ENCODE measurements at regions not wholly inside any gene's neighbourhood (a gene's known extent, or its start where the extent isn't known, plus 50 kb on each side); places are given as distances from the start of the nearest gene placed in this dataset.

DNA sequence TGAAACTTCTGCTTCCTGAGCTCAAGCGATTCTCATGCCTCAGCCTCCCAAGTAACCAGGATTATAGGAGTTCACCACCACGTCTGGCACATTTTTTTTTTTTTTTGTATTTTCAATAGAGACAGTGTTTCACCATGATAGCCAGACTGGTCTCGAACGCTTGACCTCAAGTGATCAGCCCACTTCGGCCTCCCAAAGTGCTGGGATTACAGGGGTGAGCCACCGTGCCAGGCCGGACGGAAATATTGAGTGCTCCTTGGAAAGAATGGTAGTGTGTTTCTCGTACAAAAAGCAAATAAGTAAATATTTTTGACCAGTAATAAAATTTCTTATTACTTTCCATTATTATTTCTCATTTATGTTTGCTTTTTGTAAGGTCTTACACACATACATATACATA is 1307.9 kb upstream of the CDH6 start:
- Histone ChIP-seq H3K27ac (ENCODE audit: low read length) (no peak overlapping the region), H3K36me3 (ENCODE audit: control insufficient read depth, insufficient read depth, low read length) (no peaks in the 10 kb centered on the region), H3K4me3 (ENCODE audit: low read length) (no peak overlapping the region), H3K9me3 (ENCODE audit: control insufficient read depth, insufficient read depth, low read length) (no peaks in the 10 kb centered on the region), H3K27me3 (ENCODE audit: control insufficient read depth, insufficient read depth, low read length) (no peaks in the 10 kb centered on the region), H3K4me1 (ENCODE audit: control insufficient read depth, insufficient read depth, low read length) (no peaks in the 10 kb centered on the region)
- DNase-seq (ENCODE audit: low read depth, low spot score): no peak
- WGBS (ENCODE audit: insufficient coverage, insufficient read length): no CpG with 5 or more reads among the region's 9 CpGs

DNA sequence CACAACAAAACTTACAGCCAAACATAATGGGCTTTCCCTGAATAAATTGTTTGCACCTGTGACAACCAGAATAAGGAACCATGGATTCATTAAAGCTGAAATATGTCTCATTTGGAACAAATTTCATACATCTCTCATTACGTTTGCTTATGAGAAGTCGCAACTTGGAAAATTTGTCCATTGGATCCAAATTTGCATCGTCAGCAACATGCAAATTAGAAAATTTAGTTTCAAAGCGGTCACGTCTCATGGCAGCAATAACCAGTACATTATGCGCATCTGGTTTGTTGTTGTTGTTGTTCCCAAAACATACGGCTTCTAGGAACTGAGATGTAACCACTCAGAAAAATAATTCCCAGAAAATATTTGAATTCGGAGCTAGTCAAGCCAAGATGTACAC is 1311.5 kb upstream of the CDH6 start:
- no peaks in the 10 kb centered on the region for H3K36me3 ChIP-seq (ENCODE audit: control insufficient read depth, insufficient read depth, low read length)
- DNase-seq (ENCODE audit: low read depth, low spot score): no peak
- no peak overlapping the region for H3K4me3 ChIP-seq (ENCODE audit: low read length)
- H3K27ac ChIP-seq (ENCODE audit: low read length): no peak overlapping the region
- no peaks in the 10 kb centered on the region for H3K27me3 ChIP-seq (ENCODE audit: control insufficient read depth, insufficient read depth, low read length)
- no CpG with 5 or more reads among the region's 8 CpGs for WGBS (ENCODE audit: insufficient coverage, insufficient read length)
- H3K9me3 ChIP-seq (ENCODE audit: control insufficient read depth, insufficient read depth, low read length): no peaks in the 10 kb centered on the region
- H3K4me1 ChIP-seq (ENCODE audit: control insufficient read depth, insufficient read depth, low read length): no peaks in the 10 kb centered on the region

DNA sequence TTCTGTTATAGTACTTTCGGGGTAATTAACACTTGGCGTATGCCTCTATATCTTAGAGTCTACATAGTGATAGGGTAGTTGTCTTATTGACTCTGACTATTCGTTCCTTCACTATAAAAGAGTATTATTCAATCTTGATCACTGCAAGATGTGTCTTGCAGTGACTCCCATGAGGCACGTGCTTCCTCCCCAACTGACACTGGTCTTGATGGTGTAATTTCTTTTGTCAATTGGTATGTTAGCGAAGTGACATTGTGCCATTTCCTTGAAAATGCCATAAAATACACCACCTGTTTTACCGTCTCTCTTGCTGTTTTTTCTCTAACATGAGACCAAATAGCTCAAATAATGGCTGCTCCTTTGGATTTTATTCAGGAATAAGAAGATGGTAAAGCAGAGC is 1314.1 kb upstream of the CDH6 start:
- Histone ChIP-seq H3K4me3 (ENCODE audit: low read length) (no peak overlapping the region), H3K27ac (ENCODE audit: low read length) (no peak overlapping the region), H3K36me3 (ENCODE audit: control insufficient read depth, insufficient read depth, low read length) (no peaks in the 10 kb centered on the region), H3K27me3 (ENCODE audit: control insufficient read depth, insufficient read depth, low read length) (no peaks in the 10 kb centered on the region), H3K4me1 (ENCODE audit: control insufficient read depth, insufficient read depth, low read length) (no peaks in the 10 kb centered on the region), H3K9me3 (ENCODE audit: control insufficient read depth, insufficient read depth, low read length) (no peaks in the 10 kb centered on the region)
- WGBS (ENCODE audit: insufficient coverage, insufficient read length): no CpG with 5 or more reads among the region's 6 CpGs
- DNase-seq (ENCODE audit: low read depth, low spot score): no peak

DNA sequence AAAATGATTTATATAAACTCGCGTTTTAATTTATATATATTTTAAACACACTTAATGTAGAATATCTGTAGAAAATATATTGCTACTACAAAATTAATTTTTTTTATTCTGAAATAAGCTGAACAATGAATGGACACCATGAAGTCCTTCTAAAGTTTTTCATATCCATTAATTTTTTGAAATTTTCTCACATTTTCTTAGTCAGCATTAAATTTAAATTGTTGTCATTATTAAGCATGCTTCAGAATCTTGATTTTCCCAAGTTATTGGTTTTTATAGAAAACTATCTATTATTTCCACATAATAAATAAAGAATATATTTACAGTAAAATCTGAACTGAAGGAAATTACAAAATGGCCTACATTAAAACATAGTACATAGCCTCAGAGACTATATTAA is 1314.9 kb upstream of the CDH6 start:
- no peak for DNase-seq (ENCODE audit: low read depth, low spot score)
- Histone ChIP-seq H3K36me3 (ENCODE audit: control insufficient read depth, insufficient read depth, low read length) (no peaks in the 10 kb centered on the region), H3K27me3 (ENCODE audit: control insufficient read depth, insufficient read depth, low read length) (no peaks in the 10 kb centered on the region), H3K4me3 (ENCODE audit: low read length) (no peak overlapping the region), H3K9me3 (ENCODE audit: control insufficient read depth, insufficient read depth, low read length) (no peaks in the 10 kb centered on the region), H3K4me1 (ENCODE audit: control insufficient read depth, insufficient read depth, low read length) (no peaks in the 10 kb centered on the region), H3K27ac (ENCODE audit: low read length) (no peak overlapping the region)
- 100% methylated on average over 2 of the region's 2 CpGs for WGBS (ENCODE audit: insufficient coverage, insufficient read length)

DNA sequence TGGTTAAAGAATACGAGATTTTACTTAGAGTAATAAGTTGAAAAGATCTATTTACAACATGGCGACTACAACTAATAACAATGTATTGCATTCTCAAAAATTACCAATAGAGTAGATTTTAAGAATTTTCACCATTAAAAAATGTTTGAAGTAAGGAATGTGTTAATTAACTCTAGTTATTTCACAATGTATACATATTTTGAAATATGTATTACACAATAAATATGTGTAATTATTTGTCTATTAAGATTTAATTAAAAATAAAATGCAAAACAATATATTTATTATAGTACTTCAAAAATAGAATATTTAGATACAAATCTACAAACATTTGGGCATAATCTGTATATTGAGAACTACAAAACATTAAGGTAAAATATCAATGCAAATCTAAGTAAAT is 1326.3 kb upstream of the CDH6 start:
- Histone ChIP-seq H3K9me3 (ENCODE audit: control insufficient read depth, insufficient read depth, low read length) (no peaks in the 10 kb centered on the region), H3K4me1 (ENCODE audit: control insufficient read depth, insufficient read depth, low read length) (no peaks in the 10 kb centered on the region), H3K36me3 (ENCODE audit: control insufficient read depth, insufficient read depth, low read length) (no peaks in the 10 kb centered on the region), H3K27ac (ENCODE audit: low read length) (no peak overlapping the region), H3K4me3 (ENCODE audit: low read length) (no peak overlapping the region), H3K27me3 (ENCODE audit: control insufficient read depth, insufficient read depth, low read length) (no peaks in the 10 kb centered on the region)
- DNase-seq (ENCODE audit: low read depth, low spot score): no peak
- 100% methylated on average over 1 of the region's 2 CpGs for WGBS (ENCODE audit: insufficient coverage, insufficient read length)

DNA sequence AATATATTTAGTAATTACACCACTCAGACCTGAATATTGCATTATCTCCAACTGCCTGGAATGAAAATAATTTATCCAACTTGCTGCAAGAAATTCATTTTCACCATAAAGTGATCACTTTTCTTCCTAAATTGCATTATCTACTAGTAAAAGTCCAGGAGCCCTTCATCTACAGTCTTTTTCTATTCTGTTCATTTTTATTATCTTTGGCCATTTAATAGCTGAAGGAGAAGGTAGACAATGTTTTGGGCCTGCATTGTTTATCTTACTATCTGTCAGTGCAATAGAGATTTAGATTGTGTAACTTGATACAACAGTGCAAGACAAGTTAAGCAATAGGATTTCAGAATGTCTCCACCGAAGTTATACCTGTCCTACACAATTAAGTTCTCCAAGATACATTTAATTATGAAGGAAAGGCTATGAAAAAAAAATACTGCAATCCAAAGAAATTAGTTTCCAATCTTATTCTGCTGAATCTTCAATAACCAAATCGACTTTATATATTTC is 1339.7 kb upstream of the CDH6 start:
- H3K9me3 ChIP-seq (ENCODE audit: control insufficient read depth, insufficient read depth, low read length): no peaks in the 10 kb centered on the region
- H3K4me3 ChIP-seq (ENCODE audit: low read length): no peak overlapping the region
- no peak overlapping the region for H3K27ac ChIP-seq (ENCODE audit: low read length)
- no CpG with 5 or more reads among the region's 2 CpGs for WGBS (ENCODE audit: insufficient coverage, insufficient read length)
- no peaks in the 10 kb centered on the region for H3K27me3 ChIP-seq (ENCODE audit: control insufficient read depth, insufficient read depth, low read length)
- H3K36me3 ChIP-seq (ENCODE audit: control insufficient read depth, insufficient read depth, low read length): no peaks in the 10 kb centered on the region
- H3K4me1 ChIP-seq (ENCODE audit: control insufficient read depth, insufficient read depth, low read length): no peaks in the 10 kb centered on the region
- DNase-seq (ENCODE audit: low read depth, low spot score): no peak

DNA sequence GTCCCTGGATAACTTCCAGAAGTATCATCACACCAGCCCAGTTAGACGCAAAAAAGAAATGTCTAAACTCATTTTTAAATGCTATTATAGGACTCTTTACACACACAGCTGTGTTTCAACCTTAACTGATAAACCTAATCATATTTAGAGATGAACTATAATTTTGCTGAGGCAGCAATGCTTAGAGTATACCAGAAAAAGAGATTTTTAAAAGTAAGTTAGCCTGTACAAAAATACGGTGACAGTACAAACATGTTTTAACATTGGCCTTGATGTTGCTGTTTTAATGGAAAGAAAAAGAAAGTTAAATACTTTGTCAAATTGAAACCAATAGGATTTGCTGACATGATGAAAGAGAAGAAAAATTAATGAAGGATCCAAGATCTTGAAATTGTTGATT is 1341.2 kb upstream of the CDH6 start:
- H3K27me3 ChIP-seq (ENCODE audit: control insufficient read depth, insufficient read depth, low read length): no peaks in the 10 kb centered on the region
- H3K27ac ChIP-seq (ENCODE audit: low read length): no peak overlapping the region
- DNase-seq (ENCODE audit: low read depth, low spot score): no peak
- no peak overlapping the region for H3K4me3 ChIP-seq (ENCODE audit: low read length)
- no CpG with 5 or more reads among the region's 2 CpGs for WGBS (ENCODE audit: insufficient coverage, insufficient read length)
- H3K9me3 ChIP-seq (ENCODE audit: control insufficient read depth, insufficient read depth, low read length): no peaks in the 10 kb centered on the region
- no peaks in the 10 kb centered on the region for H3K4me1 ChIP-seq (ENCODE audit: control insufficient read depth, insufficient read depth, low read length)
- H3K36me3 ChIP-seq (ENCODE audit: control insufficient read depth, insufficient read depth, low read length): no peaks in the 10 kb centered on the region

DNA sequence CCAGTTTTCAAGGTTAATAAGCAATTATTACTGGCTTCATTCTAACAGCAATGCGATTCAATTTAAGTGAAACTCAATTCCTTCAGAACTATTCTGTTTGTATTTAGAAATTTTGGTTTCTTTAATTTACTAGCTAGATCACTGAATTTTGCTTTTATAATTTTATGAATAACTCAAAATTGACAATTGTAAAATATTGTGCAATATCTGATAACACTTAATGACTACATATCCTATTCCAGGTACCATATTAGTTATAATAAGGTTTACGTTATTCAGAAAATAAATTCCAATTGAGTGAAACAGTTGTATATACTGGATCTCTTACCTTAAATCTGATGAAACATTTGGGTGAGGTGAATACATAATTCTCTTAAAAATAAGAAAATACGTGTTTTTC is 1348.3 kb upstream of the CDH6 start:
- Histone ChIP-seq H3K27me3 (ENCODE audit: control insufficient read depth, insufficient read depth, low read length) (no peaks in the 10 kb centered on the region), H3K27ac (ENCODE audit: low read length) (no peak overlapping the region), H3K36me3 (ENCODE audit: control insufficient read depth, insufficient read depth, low read length) (no peaks in the 10 kb centered on the region), H3K4me3 (ENCODE audit: low read length) (no peak overlapping the region), H3K9me3 (ENCODE audit: control insufficient read depth, insufficient read depth, low read length) (no peaks in the 10 kb centered on the region), H3K4me1 (ENCODE audit: control insufficient read depth, insufficient read depth, low read length) (no peaks in the 10 kb centered on the region)
- no peak for DNase-seq (ENCODE audit: low read depth, low spot score)
- WGBS (ENCODE audit: insufficient coverage, insufficient read length): no CpG with 5 or more reads among the region's 3 CpGs

DNA sequence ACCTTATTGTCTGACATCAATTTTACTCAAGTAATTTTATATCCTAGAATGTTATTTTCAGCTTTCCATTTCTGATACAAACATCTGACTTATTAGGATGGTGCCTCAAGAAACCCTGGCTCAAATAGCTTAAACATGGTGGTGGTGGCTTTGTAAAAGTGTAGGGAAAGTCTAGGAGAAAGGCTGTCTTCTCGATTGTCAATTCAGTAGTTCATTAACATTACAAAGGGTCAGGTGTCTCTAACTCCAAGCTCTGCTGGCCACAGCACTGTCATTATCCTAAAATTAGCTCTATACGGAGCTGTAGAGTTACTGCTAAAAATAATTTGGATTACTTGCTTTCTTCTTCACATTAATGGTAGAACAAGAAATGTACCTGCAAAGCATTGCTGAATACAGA is 1360.1 kb upstream of the CDH6 start:
- H3K36me3 ChIP-seq (ENCODE audit: control insufficient read depth, insufficient read depth, low read length): no peaks in the 10 kb centered on the region
- H3K9me3 ChIP-seq (ENCODE audit: control insufficient read depth, insufficient read depth, low read length): no peaks in the 10 kb centered on the region
- H3K4me1 ChIP-seq (ENCODE audit: control insufficient read depth, insufficient read depth, low read length): no peaks in the 10 kb centered on the region
- H3K27ac ChIP-seq (ENCODE audit: low read length): no peak overlapping the region
- no peak overlapping the region for H3K4me3 ChIP-seq (ENCODE audit: low read length)
- H3K27me3 ChIP-seq (ENCODE audit: control insufficient read depth, insufficient read depth, low read length): no peaks in the 10 kb centered on the region
- WGBS (ENCODE audit: insufficient coverage, insufficient read length): no CpG with 5 or more reads among the region's 2 CpGs
- peak; percentile 33 for DNase-seq (ENCODE audit: low read depth, low spot score)

DNA sequence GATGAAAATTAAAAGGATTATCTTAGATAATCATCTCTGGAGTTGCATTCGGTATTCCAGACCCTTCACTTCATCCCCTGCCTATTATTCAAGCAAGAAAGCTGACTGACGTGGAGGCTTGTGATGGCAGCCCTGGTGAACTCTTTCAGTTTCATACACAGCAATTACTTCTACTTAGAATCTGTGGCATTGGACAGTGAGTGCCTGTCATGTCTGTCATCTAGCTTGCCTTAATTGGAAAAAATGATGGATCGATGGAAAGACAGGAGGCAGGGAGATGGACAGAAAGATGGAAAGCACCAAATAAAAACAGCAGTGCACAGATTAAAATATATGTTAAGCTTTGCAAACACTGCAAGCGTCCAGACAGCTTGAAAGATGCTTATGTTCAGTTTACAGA is 1371.0 kb upstream of the CDH6 start:
- no peak for DNase-seq (ENCODE audit: low read depth, low spot score)
- Histone ChIP-seq H3K9me3 (ENCODE audit: control insufficient read depth, insufficient read depth, low read length) (no peaks in the 10 kb centered on the region), H3K27me3 (ENCODE audit: control insufficient read depth, insufficient read depth, low read length) (no peaks in the 10 kb centered on the region), H3K4me3 (ENCODE audit: low read length) (no peak overlapping the region), H3K27ac (ENCODE audit: low read length) (no peak overlapping the region), H3K4me1 (ENCODE audit: control insufficient read depth, insufficient read depth, low read length) (peaks cover 1% of the 10 kb centered on the region; the same call in 1 of the 2 replicates), H3K36me3 (ENCODE audit: control insufficient read depth, insufficient read depth, low read length) (no peaks in the 10 kb centered on the region)
- WGBS (ENCODE audit: insufficient coverage, insufficient read length): no CpG with 5 or more reads among the region's 4 CpGs

DNA sequence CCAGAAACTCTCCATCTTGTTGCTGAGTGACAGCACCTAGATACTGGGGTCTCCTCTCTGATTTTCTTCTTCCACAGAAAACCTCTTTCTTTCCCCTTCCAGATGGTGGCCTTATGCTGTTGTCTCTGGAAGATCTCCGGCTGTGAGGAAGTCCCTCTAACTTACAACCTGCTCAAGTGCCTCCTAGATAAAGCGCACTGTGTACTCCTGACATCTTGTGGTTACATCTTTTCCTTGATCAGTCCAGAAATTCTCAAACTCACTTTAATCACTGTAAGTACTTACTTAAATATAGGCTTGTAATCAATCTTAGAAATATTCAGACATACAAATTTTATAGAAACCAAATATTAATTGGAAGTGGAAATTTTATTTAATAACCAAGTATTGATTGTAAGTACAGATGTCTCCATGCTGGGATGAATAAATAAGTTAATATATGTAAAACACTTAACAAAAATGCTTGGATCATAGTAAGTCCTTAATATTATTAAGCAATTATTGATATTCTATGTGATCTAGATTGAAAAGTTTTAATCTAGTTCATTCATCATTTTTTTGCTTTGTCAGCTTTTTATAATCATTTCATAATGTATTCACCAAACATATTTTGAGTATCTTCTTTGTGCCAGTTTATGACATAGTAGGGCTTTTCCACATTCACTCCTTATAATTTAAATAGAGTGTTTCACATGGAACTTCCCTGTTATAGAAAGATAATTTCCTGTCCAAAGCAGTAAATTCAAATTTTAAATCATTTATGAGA is 1381.4 kb upstream of the CDH6 start:
- H3K4me1 ChIP-seq (ENCODE audit: control insufficient read depth, insufficient read depth, low read length): no peaks in the 10 kb centered on the region
- no peak overlapping the region for H3K4me3 ChIP-seq (ENCODE audit: low read length)
- H3K27me3 ChIP-seq (ENCODE audit: control insufficient read depth, insufficient read depth, low read length): 0 out of 2 replicates have a peak, but pooled peaks cover 1% of the 10 kb centered on the region
- WGBS (ENCODE audit: insufficient coverage, insufficient read length): no CpG with 5 or more reads among the region's 2 CpGs
- no peaks in the 10 kb centered on the region for H3K9me3 ChIP-seq (ENCODE audit: control insufficient read depth, insufficient read depth, low read length)
- no peaks in the 10 kb centered on the region for H3K36me3 ChIP-seq (ENCODE audit: control insufficient read depth, insufficient read depth, low read length)
- H3K27ac ChIP-seq (ENCODE audit: low read length): no peak overlapping the region
- DNase-seq (ENCODE audit: low read depth, low spot score): no peak

Data from iPS DF 6.9 (cell line).